ENCODE measurements at regions not wholly inside any gene's neighbourhood (a gene's known extent, or its start where the extent isn't known, plus 50 kb on each side); places are given as distances from the start of the nearest gene placed in this dataset.

- H3K79me2 ChIP-seq (ENCODE audit: control insufficient read depth in 1 of 2, insufficient read depth in 2 of 2, low read length in 2 of 2) = no peaks in the 10 kb centered on the region
These were observed 79.2 kb upstream of the STK39 start for GRCh38 chr2:168326572-168326971.

More at GRCh38 chr2:168326572-168326971, 79.2 kb upstream of the STK39 start:
- TF ChIP-seq HDAC2 (IDR thresholded peaks at IDR 0.05; ENCODE audit: borderline replicate concordance in 1 of 2, low read depth in 2 of 2, low read length in 2 of 2) = no peak
- Histone ChIP-seq H3K23ac (ENCODE audit: insufficient read length) (no peak overlapping the region), H4K20me1 (replicated peaks in 1 of 2; ENCODE audit: control insufficient read depth in 1 of 2, insufficient read depth in 2 of 2, low read length in 2 of 2) (no peaks in the 10 kb centered on the region), H3K4ac (replicated peaks; ENCODE audit: insufficient read length, low read depth, low read length) (no peak overlapping the region), H2AK5ac (ENCODE audit: low read depth, low read length) (no peak overlapping the region), H3K27me3 (replicated peaks in 1 of 4; ENCODE audit: control insufficient read depth in 3 of 4, extremely low read depth in 1 of 4, insufficient read depth in 3 of 4, low read length in 3 of 4) (no peaks in the 10 kb centered on the region; a peak in 1 of 7 replicates), H3K36me3 (ENCODE audit: control insufficient read depth in 2 of 4, insufficient read depth in 4 of 4, low read length in 3 of 4) (no peaks in the 10 kb centered on the region), H4K5ac (ENCODE audit: insufficient read length, low read depth, low read length) (no peak overlapping the region), H4K8ac (ENCODE audit: extremely low read depth, insufficient read depth, low read length) (no peak overlapping the region), H2BK15ac (ENCODE audit: low read length) (no peak overlapping the region), H3K23me2 (ENCODE audit: low read depth, low read length) (no peaks in the 10 kb centered on the region), H3K27ac (ENCODE audit: low read depth, low read length) (no peak overlapping the region), H2BK20ac (ENCODE audit: low read length) (no peak overlapping the region), H3K56ac (replicated peaks; ENCODE audit: insufficient read length, low read depth, low read length) (no peak overlapping the region), H3K9me3 (ENCODE audit: insufficient read depth in 2 of 2, low read depth in 1 of 2, low read length in 1 of 2) (peaks cover 0 to under 1% of the 10 kb centered on the region in 2 experiments; a peak in 1 of 4 replicates), H3K79me1 (ENCODE audit: low read depth, low read length) (no peaks in the 10 kb centered on the region), H2AFZ (ENCODE audit: low read length) (no peak overlapping the region), H2BK120ac (replicated peaks; ENCODE audit: low read depth, low read length) (no peak overlapping the region), H3K18ac (ENCODE audit: extremely low read depth, low read length) (no peak overlapping the region), H3K14ac (ENCODE audit: insufficient read length) (no peak overlapping the region), H3K4me2 (ENCODE audit: insufficient read depth in 1 of 2, low read depth in 2 of 2, low read length in 2 of 2) (no peak overlapping the region), H3K9ac (replicated peaks in 1 of 4; ENCODE audit: extremely low read depth in 1 of 4, low read depth in 3 of 4, low read length in 3 of 4) (no peak overlapping the region), H2BK12ac (ENCODE audit: low read depth, low read length) (no peak overlapping the region), H4K91ac (replicated peaks; ENCODE audit: insufficient read length, low read length) (no peak overlapping the region), H2BK5ac (ENCODE audit: low read depth, low read length) (no peak overlapping the region), H3K4me1 (replicated peaks in 1 of 4; ENCODE audit: control insufficient read depth in 3 of 4, insufficient read depth in 4 of 4, low read length in 3 of 4) (peaks cover 0 to 6% (median 0%) of the 10 kb centered on the region in 4 experiments; a peak in 2 of 7 replicates), H3K4me3 (ENCODE audit: extremely low read depth in 1 of 4, insufficient read depth in 2 of 4, low read depth in 3 of 4, low read length in 4 of 4) (no peak overlapping the region)
- DNase-seq (ENCODE audit: low read depth in 1 of 2, low spot score in 2 of 2) (no peak), FAIRE-seq (no peak)
- CTCF ChIA-PET (ENCODE audit: partially characterized antibody) = interaction anchor here (0.7 to 1.6 kb wide), 6 partner anchors 9 to 207 kb away, joined by 3 to 8 read pairs (median 4); no protein-coding TSS in a partner anchor
- POLR2A ChIA-PET (ENCODE audit: partially characterized antibody) = interaction anchor here (0.6 kb wide), 1 partner anchor 182 kb away, joined by 3 read pairs; no protein-coding TSS in a partner anchor
- WGBS, 2 experiments (ENCODE audit: extremely low coverage in 1 of 2, insufficient coverage in 1 of 2, insufficient read length in 1 of 2, insufficient replicate concordance in 2 of 2, low coverage in 1 of 2, low lambda C conversion rate in 2 of 2, missing lambda C conversion rate in 1 of 2) = 95% methylated on average over 2 of the region's 2 CpGs; no CpG with 5 or more reads in 1 of the 2 experiments
